ENCODE measurements at regions not wholly inside any gene's neighbourhood (a gene's known extent, or its start where the extent isn't known, plus 50 kb on each side); places are given as distances from the start of the nearest gene placed in this dataset.
A peak's percentile ranks its signal among the peaks of the same experiment; 100 is the strongest.

- DNase-seq: no peak
Observed at GRCh38 chr14:30077946-30078345, 150.3 kb upstream of the PRKD1 start.

DNA sequence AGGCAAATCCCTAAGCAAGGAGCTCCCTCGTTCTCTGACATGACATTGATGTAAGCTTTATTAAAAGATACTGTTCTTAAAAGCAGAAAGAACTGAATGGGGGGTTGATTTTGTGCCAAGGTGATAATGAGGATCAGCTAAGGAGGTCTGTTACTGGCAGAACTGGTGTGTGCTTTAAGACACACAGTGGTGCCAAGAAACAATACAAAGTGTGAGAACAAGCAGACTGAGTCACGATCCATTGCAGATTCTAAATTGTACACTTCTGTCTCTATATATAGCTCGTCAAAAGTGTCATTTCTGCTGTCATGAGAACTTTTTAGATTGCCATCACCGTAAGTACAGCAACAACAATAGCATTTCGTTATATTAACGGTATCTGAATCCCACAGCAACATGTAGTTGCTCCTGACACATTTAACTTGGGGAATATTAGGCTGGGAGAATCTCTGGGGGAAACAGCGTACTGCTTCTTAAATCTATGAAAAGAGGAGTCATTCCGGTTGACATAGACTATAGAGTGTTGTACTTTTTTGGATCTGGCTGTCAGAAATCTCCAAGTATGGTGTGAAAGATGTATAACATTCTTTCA, 151.3 kb upstream of the PRKD1 start:
- DNase-seq: no peak

- DNase-seq: no peak
Observed at GRCh38 chr14:30082486-30082885, 154.8 kb upstream of the PRKD1 start.

GRCh38 chr14:30084811-30085210, 157.2 kb upstream of the PRKD1 start:
- no peak for DNase-seq

DNA sequence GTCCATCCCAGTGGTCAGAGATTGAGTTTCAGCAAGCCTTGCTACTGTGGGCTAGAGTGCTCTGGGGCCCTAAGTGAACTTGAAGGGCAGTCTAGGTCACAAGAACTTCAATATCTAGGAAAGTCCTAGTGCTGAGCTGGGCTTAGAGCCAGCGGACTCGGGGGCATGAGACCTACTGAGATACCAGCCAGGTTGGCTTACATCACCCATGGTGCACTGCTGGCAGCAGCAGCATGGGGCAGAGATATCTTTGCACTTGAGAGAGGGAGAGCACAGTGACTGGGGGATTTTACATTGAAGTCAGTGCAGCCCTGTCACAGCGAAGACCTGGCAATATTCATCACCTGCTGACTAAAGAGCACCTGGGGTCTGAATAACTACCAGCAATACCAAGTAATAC, 158.3 kb upstream of the PRKD1 start:
- DNase-seq: no peak

GRCh38 chr14:30088620-30089019, 161.0 kb upstream of the PRKD1 start:
- DNase-seq: no peak

- DNase-seq: no peak
Observed at GRCh38 chr14:30108975-30109700, 181.5 kb upstream of the PRKD1 start.

DNA sequence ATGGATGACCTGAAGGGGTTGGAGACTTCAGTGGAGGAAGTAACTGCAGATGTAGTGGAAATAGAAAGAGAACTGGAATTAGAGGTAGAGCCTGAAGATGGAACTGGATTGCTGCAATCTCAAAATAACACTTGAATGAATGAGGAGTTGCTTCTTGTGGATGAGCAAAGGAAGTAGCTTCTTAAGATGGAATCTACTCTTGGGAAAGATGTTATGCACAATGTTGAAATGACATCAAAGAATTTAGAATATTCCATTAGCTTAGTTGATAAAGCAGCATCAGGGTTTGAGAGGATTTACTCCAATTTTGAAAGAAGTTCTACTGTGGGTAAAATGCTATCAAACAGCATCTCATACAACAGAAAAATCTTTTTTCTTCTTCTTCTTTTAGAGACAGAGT, 186.4 kb upstream of the PRKD1 start:
- no peak for DNase-seq

GRCh38 chr14:30115756-30116155, 188.1 kb upstream of the PRKD1 start:
- no peak for DNase-seq

GRCh38 chr14:30118992-30119640, 191.5 kb upstream of the PRKD1 start:
- no peak for DNase-seq

- DNase-seq: peak in 1 of 2 experiments; percentile 18
Observed at GRCh38 chr14:30125322-30125979, 197.8 kb upstream of the PRKD1 start.

GRCh38 chr14:30129807-30130206, 202.2 kb upstream of the PRKD1 start:
- DNase-seq: no peak

DNA sequence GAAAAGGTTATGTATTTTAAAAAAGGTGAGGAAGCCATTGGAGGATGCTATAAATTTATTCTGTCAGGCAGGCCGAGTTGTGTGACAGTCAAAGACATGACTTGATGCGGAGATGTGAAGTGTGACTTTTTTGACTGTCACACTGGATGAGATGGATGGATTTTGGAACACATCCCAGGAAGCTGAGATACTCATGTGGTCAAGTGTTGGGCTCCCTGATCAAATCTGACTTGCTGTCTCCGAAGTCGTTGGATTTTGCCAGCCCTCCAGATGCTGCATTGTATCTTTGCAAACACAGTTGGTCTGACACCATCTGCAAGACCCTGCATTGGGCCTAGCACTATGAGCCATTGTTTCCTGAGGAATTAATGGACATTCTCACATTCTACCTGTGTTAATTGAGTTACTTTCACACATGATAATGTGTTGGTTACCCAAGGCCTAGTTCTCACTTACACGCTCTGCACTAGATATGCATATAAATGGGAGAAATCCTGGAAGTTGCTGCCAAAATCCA, 204.0 kb upstream of the PRKD1 start:
- peak; percentile 6 to 38 for DNase-seq

DNA sequence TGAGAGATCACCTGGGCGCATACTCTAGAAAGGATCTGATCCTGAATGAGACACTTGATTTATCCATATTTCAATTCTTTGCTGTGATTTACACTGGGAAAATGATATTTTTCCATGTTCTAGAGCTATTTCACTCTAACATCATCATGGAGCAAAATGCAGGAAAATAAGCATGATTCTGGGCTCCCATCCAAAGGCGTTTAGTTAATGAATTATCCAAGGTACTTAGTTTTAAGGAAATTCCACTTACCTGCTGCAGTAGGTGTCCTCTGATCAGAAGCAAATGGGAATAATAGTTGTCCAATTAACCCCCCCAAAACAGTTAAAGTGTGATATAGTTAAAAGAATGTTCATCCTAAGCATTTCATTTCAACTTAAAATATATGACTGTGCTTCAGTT, 204.5 kb upstream of the PRKD1 start:
- no peak for DNase-seq

GRCh38 chr14:30134936-30135335, 207.3 kb upstream of the PRKD1 start:
- DNase-seq: no peak

DNA sequence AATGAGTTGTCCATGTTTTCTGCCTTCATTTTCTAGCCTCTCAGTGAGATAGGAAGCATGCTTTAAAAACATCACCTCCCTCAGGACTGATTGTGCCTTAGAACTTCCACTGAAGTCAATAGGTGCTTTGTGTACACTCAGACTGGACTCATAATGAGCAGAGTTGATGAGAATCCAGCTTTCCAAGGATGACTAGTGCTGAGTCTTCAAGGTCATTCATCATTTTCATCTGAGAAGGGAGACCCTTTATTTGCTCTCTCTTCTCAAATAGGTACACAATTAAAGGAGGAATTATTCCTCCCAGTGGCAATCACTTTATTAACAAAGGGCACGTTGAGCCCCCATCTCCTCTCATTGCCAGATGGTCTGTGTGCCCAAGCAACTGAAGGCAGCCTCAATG, 210.9 kb upstream of the PRKD1 start:
- no peak for DNase-seq

GRCh38 chr14:30142216-30142615, 214.6 kb upstream of the PRKD1 start:
- DNase-seq: no peak

- DNase-seq: no peak
Observed at GRCh38 chr14:30143627-30144026, 216.0 kb upstream of the PRKD1 start.

- DNase-seq: no peak
Observed at GRCh38 chr14:30153717-30154116, 226.1 kb upstream of the PRKD1 start.

GRCh38 chr14:30156571-30156970, 228.9 kb upstream of the PRKD1 start:
- DNase-seq: no peak

DNA sequence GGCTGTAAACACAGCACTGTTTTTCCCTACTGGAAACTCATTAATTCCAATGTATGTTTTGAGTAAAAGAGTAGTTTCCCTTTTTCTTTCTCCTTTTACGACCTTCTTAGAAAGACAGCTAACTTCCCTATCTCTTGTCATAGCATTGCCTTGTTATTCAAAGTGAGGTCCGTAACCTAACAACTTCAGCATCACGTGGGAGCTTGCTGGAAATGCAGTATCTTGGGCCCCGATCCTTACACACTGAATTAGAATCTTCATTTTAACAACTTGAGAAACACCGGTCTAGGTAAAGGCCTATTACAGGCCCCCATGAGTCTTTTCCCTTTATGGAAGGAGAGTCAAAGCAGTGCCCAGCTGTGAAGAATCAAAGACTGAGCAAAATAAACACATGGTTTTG, 230.7 kb upstream of the PRKD1 start:
- DNase-seq: no peak

- DNase-seq: no peak
Observed at GRCh38 chr14:30159374-30159773, 231.7 kb upstream of the PRKD1 start.

GRCh38 chr14:30160608-30161007, 233.0 kb upstream of the PRKD1 start:
- no peak for DNase-seq

GRCh38 chr14:30162066-30162465, 234.4 kb upstream of the PRKD1 start:
- no peak for DNase-seq

All from SHP77 (cell line).